ENCODE measurements at regions not wholly inside any gene's neighbourhood (a gene's known extent, or its start where the extent isn't known, plus 50 kb on each side); places are given as distances from the start of the nearest gene placed in this dataset.
"Not testable (repeated sequence)": the region's sequence is repeated elsewhere in the genome, so short reads cannot be mapped to it uniquely, and the experiment has no call there.

GRCh38 chr12:93990832-93991803, 157.3 kb upstream of the PLXNC1 start:
- no peak for TF ChIP-seq CTCF (IDR thresholded peaks at IDR 0.05; ENCODE audit: insufficient read depth, low read length, poor library complexity, severe bottlenecking)
- Histone ChIP-seq H3K36me3 (ENCODE audit: control insufficient read depth, insufficient read depth, low read length) (no peaks in the 10 kb centered on the region), H3K27me3 (replicated peaks; ENCODE audit: control insufficient read depth, insufficient read depth, low read length) (no peaks in the 10 kb centered on the region; the same call in 1 of the 2 replicates), H3K4me3 (replicated peaks; ENCODE audit: low read depth, low read length) (no peak overlapping the region)
- DNase-seq (ENCODE audit: extremely low read depth, insufficient read length): no peak

GRCh38 chr12:93991829-93992461, 156.4 kb upstream of the PLXNC1 start:
- no peak for DNase-seq (ENCODE audit: extremely low read depth, insufficient read length)
- no peak for TF ChIP-seq CTCF (IDR thresholded peaks at IDR 0.05; ENCODE audit: insufficient read depth, low read length, poor library complexity, severe bottlenecking)
- Histone ChIP-seq H3K4me3 (replicated peaks; ENCODE audit: low read depth, low read length) (no peak overlapping the region), H3K27me3 (replicated peaks; ENCODE audit: control insufficient read depth, insufficient read depth, low read length) (no peaks in the 10 kb centered on the region; the same call in 1 of the 2 replicates), H3K36me3 (ENCODE audit: control insufficient read depth, insufficient read depth, low read length) (no peaks in the 10 kb centered on the region)

- no peaks in the 10 kb centered on the region for H3K36me3 ChIP-seq (ENCODE audit: control insufficient read depth, insufficient read depth, low read length)
- H3K4me3 ChIP-seq (replicated peaks; ENCODE audit: low read depth, low read length): no peak overlapping the region
- no peak for TF ChIP-seq CTCF (IDR thresholded peaks at IDR 0.05; ENCODE audit: insufficient read depth, low read length, poor library complexity, severe bottlenecking)
- DNase-seq (ENCODE audit: extremely low read depth, insufficient read length): no peak
- H3K27me3 ChIP-seq (replicated peaks; ENCODE audit: control insufficient read depth, insufficient read depth, low read length): no peaks in the 10 kb centered on the region; the same call in 1 of the 2 replicates
These were observed 153.7 kb upstream of the PLXNC1 start for GRCh38 chr12:93994721-93995120.

- Histone ChIP-seq H3K27me3 (replicated peaks; ENCODE audit: control insufficient read depth, insufficient read depth, low read length) (no peaks in the 10 kb centered on the region; the same call in 1 of the 2 replicates), H3K4me3 (replicated peaks; ENCODE audit: low read depth, low read length) (no peak overlapping the region), H3K36me3 (ENCODE audit: control insufficient read depth, insufficient read depth, low read length) (no peaks in the 10 kb centered on the region)
- no peak for TF ChIP-seq CTCF (IDR thresholded peaks at IDR 0.05; ENCODE audit: insufficient read depth, low read length, poor library complexity, severe bottlenecking)
- DNase-seq (ENCODE audit: extremely low read depth, insufficient read length): no peak
These were observed 152.1 kb upstream of the PLXNC1 start for GRCh38 chr12:93996321-93996720.

GRCh38 chr12:94001691-94002090, 146.7 kb upstream of the PLXNC1 start:
- no peak for DNase-seq (ENCODE audit: extremely low read depth, insufficient read length)
- Histone ChIP-seq H3K36me3 (ENCODE audit: control insufficient read depth, insufficient read depth, low read length) (no peaks in the 10 kb centered on the region), H3K27me3 (replicated peaks; ENCODE audit: control insufficient read depth, insufficient read depth, low read length) (no peaks in the 10 kb centered on the region), H3K4me3 (replicated peaks; ENCODE audit: low read depth, low read length) (no peak overlapping the region)
- TF ChIP-seq CTCF (IDR thresholded peaks at IDR 0.05; ENCODE audit: insufficient read depth, low read length, poor library complexity, severe bottlenecking): no peak

GRCh38 chr12:94002925-94003324, 145.5 kb upstream of the PLXNC1 start:
- H3K4me3 ChIP-seq (replicated peaks; ENCODE audit: low read depth, low read length); H3K36me3 ChIP-seq (ENCODE audit: control insufficient read depth, insufficient read depth, low read length); H3K27me3 ChIP-seq (replicated peaks; ENCODE audit: control insufficient read depth, insufficient read depth, low read length); DNase-seq (ENCODE audit: extremely low read depth, insufficient read length): not testable (repeated sequence)

GRCh38 chr12:94007833-94008232, 140.5 kb upstream of the PLXNC1 start:
- not testable (repeated sequence) for H3K4me3 ChIP-seq (replicated peaks; ENCODE audit: low read depth, low read length); H3K27me3 ChIP-seq (replicated peaks; ENCODE audit: control insufficient read depth, insufficient read depth, low read length); H3K36me3 ChIP-seq (ENCODE audit: control insufficient read depth, insufficient read depth, low read length); DNase-seq (ENCODE audit: extremely low read depth, insufficient read length)
